PC-3 (cell line): ENCODE measurements at regions not wholly inside any gene's neighbourhood (a gene's known extent, or its start where the extent isn't known, plus 50 kb on each side); places are given as distances from the start of the nearest gene placed in this dataset.

Experiments
- ATAC-seq: fragments of 200-7000 bp; cut with Tn5 transposase; 2 replicates; pipeline ENCODE4 v1.9.1; 2020; ENCODE audit warnings: mild to moderate bottlenecking, moderate library complexity
- BruUV-seq: library from RNA; stranded (reverse); fragments of 400-500 nt; replicated peaks from 2 replicates; lab custom pipeline; 2021; lab: Mats Ljungman, UMichigan
- CTCF ChIA-PET: fragments of 300-600 bp; sonication (Branson Sonifier 250); formaldehyde crosslinking; loops from one replicate; lab custom pipeline; 2022; ENCODE audit warnings: antibody characterized with exemption; lab: Charles Lee
- POLR2A ChIA-PET: fragments of 300-600 bp; sonication (Branson Sonifier 250); formaldehyde crosslinking; loops from one replicate; lab custom pipeline; 2022; ENCODE audit warnings: antibody characterized with exemption; ENCODE audit not compliant: unreplicated experiment; lab: Charles Lee
- DNase-seq: peaks from one replicate; pipeline ENCODE4 v3.0.0-alpha.2; 2015
- H2AFZ ChIP-seq: fragments of 300-600 bp; sonication (generic); 2 replicates; pipeline ENCODE4 v1.6.0; 2016; ENCODE audit warnings: antibody characterized with exemption, low read length
- H3F3A ChIP-seq: fragments of 300-600 bp; sonication (generic); one replicate; pipeline ENCODE4 v1.6.0; 2017; ENCODE audit warnings: antibody characterized with exemption, low read length, control low read depth, mild to moderate bottlenecking; ENCODE audit not compliant: unreplicated experiment
- H3K27ac ChIP-seq: fragments of 300-600 bp; sonication (generic); 2 replicates; pipeline ENCODE4 v1.5.1; 2016; ENCODE audit warnings: mild to moderate bottlenecking, low read length
- H3K27me3 ChIP-seq: fragments of 300-600 bp; sonication (generic); 2 replicates; pipeline ENCODE4 v1.6.1; 2016; ENCODE audit warnings: low read length, mixed read lengths
- H3K36me3 ChIP-seq: fragments of 300-600 bp; sonication (generic); 2 replicates; pipeline ENCODE4 v1.6.1; 2016; ENCODE audit warnings: low read depth, mixed run types, low read length, mixed read lengths
- H3K4me1 ChIP-seq: fragments of 300-600 bp; sonication (generic); 2 replicates; pipeline ENCODE4 v1.5.1; 2016; ENCODE audit warnings: low read length; ENCODE audit not compliant: insufficient read depth
- H3K4me2 ChIP-seq: fragments of 300-600 bp; sonication (generic); 2 replicates; pipeline ENCODE4 v1.6.0; 2016; ENCODE audit warnings: low read length
- H3K4me3 ChIP-seq: fragments of 300-600 bp; sonication (generic); 2 replicates; pipeline ENCODE4 v1.5.1; 2016; ENCODE audit warnings: mild to moderate bottlenecking, low read length, mixed read lengths
- H3K79me2 ChIP-seq: fragments of 300-600 bp; sonication (generic); 2 replicates; pipeline ENCODE4 v1.6.1; 2017; ENCODE audit warnings: low read length, mixed read lengths
- H3K9ac ChIP-seq: fragments of 300-600 bp; sonication (generic); 2 replicates; pipeline ENCODE4 v1.6.0; 2016; ENCODE audit warnings: mild to moderate bottlenecking, low read length
- H3K9me2 ChIP-seq: fragments of 300-600 bp; sonication (generic); replicated peaks from 2 replicates; pipeline ENCODE4 v1.6.1; 2016; ENCODE audit warnings: mixed run types, low read length, mixed read lengths
- H3K9me3 ChIP-seq: fragments of 300-600 bp; sonication (generic); 2 replicates; pipeline ENCODE4 v1.6.1; 2016; ENCODE audit warnings: low read length, mixed read lengths
- H4K20me1 ChIP-seq: fragments of 300-600 bp; sonication (generic); 2 replicates; pipeline ENCODE4 v1.6.1; 2016; ENCODE audit warnings: low read length, mixed read lengths
- CTCF ChIP-seq: fragments of 300-600 bp; sonication (generic); conservative IDR thresholded peaks from 2 replicates; pipeline ENCODE4 v1.5.1; 2017; ENCODE audit warnings: antibody characterized with exemption, low read depth, mild to moderate bottlenecking, low read length
- EZH2 ChIP-seq: fragments of 300-600 bp; sonication (generic); IDR thresholded peaks from one replicate; pipeline ENCODE4 v1.6.1; 2017; ENCODE audit warnings: antibody characterized with exemption, mild to moderate bottlenecking, low read length; ENCODE audit not compliant: unreplicated experiment
- EZH2phosphoT487 ChIP-seq: fragments of 300-600 bp; sonication (generic); IDR thresholded peaks from 2 replicates; pipeline ENCODE4 v1.6.1; 2018; ENCODE audit warnings: mild to moderate bottlenecking, antibody characterized with exemption, low read length, borderline replicate concordance
- intact Hi-C: fragments of 100-400 bp; cut with micrococcal nuclease; formaldehyde crosslinking; loops from 2 replicates; pipeline ENCODE4 v1.9.0; 2023

GRCh38 chr1:81111818-81112217, 688.9 kb upstream of the ADGRL2 start:
- peak; percentile 40 for DNase-seq
- Histone ChIP-seq H3K9me2 (no peaks in the 10 kb centered on the region), H2AFZ (no peak overlapping the region), H3K4me3 (no peak overlapping the region), H3K4me2 (no peak overlapping the region), H3K9me3 (no peaks in the 10 kb centered on the region), H3K27me3 (no peaks in the 10 kb centered on the region), H4K20me1 (no peaks in the 10 kb centered on the region), H3K4me1 (no peaks in the 10 kb centered on the region), H3F3A (no peaks in the 10 kb centered on the region), H3K9ac (no peak overlapping the region), H3K27ac (no peak overlapping the region), H3K36me3 (no peaks in the 10 kb centered on the region), H3K79me2 (no peaks in the 10 kb centered on the region)
- ChIA-PET POLR2A (no interaction called here), CTCF (no interaction called here)
- intact Hi-C loops, result no loop called here
- ATAC-seq, result peak; percentile 78
- no peak for TF ChIP-seq CTCF
- no peak for TF ChIP-seq EZH2
- TF ChIP-seq EZH2phosphoT487, result no peak
- BruUV-seq, result no TSS peak

DNA sequence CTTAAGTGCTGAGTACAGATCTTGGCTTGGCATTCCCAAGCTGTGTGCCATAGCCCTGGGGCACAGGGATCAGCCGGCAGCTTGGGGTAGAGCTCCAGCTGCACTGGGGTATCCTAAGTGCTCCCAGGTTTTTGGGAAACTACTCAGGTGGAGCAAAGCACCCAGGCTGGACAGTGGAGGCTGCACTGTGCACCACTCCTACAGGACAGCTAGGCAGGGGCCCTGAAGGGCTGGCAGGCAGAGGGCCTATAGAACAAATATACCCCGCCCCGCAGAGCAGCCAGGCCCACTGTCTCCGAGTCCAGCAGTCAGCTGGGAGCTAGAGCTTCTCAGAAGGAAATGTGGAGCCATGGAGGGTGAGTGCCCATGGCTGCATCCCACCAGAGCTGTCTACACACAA, 691.7 kb upstream of the ADGRL2 start:
- ATAC-seq (no peak), DNase-seq (no peak)
- CTCF ChIA-PET, result no interaction called here
- BruUV-seq, result no TSS peak
- no peaks in the 10 kb centered on the region for H3K79me2 ChIP-seq
- H3K4me2 ChIP-seq, result no peak overlapping the region
- no peak overlapping the region for H2AFZ ChIP-seq
- TF ChIP-seq EZH2, result no peak
- no peak for TF ChIP-seq CTCF
- TF ChIP-seq EZH2phosphoT487, result no peak
- POLR2A ChIA-PET, result no interaction called here
- H3K4me1 ChIP-seq, result no peaks in the 10 kb centered on the region
- H3K9me3 ChIP-seq, result no peaks in the 10 kb centered on the region
- no peaks in the 10 kb centered on the region for H3K27me3 ChIP-seq
- H3K9ac ChIP-seq, result no peak overlapping the region
- no peak overlapping the region for H3K27ac ChIP-seq
- H3K9me2 ChIP-seq, result no peaks in the 10 kb centered on the region
- no peaks in the 10 kb centered on the region for H3K36me3 ChIP-seq
- intact Hi-C loops, result no loop called here
- no peaks in the 10 kb centered on the region for H3F3A ChIP-seq
- no peak overlapping the region for H3K4me3 ChIP-seq
- H4K20me1 ChIP-seq, result no peaks in the 10 kb centered on the region

DNA sequence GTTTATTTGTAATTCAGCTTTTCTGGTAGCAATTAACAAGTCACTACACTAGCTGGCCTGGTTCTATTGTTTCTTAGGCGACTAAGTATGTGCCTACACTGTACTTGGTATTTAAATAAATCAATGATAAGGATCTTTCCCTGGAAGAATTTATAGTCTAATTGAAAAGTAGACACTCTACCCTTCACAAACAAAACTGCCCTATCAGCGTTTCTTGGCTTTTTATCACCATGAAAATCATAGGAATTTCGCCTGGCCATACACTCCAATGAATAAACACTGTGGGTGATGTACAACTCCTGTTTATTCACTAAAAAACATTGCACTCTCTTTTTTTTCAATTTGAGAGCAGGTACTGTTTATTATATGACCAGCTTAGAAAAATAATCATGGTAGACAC, 702.9 kb upstream of the ADGRL2 start:
- Histone ChIP-seq H3K27ac (no peak overlapping the region), H3K9me2 (no peaks in the 10 kb centered on the region), H3K4me1 (no peaks in the 10 kb centered on the region), H3K79me2 (no peaks in the 10 kb centered on the region), H3K36me3 (no peaks in the 10 kb centered on the region), H4K20me1 (no peaks in the 10 kb centered on the region), H3K4me2 (no peak overlapping the region), H2AFZ (no peak overlapping the region), H3K4me3 (no peak overlapping the region), H3K9me3 (no peaks in the 10 kb centered on the region), H3K27me3 (no peaks in the 10 kb centered on the region), H3F3A (no peaks in the 10 kb centered on the region), H3K9ac (no peak overlapping the region)
- POLR2A ChIA-PET, result no interaction called here
- no peak for DNase-seq
- intact Hi-C loops, result no loop called here
- no TSS peak for BruUV-seq
- no peak for TF ChIP-seq EZH2phosphoT487
- TF ChIP-seq CTCF, result no peak
- ATAC-seq, result no peak
- CTCF ChIA-PET, result no interaction called here
